ENCODE measurements at regions not wholly inside any gene's neighbourhood (a gene's known extent, or its start where the extent isn't known, plus 50 kb on each side); places are given as distances from the start of the nearest gene placed in this dataset.

GRCh38 chr13:62779161-62779560 is 1363.5 kb upstream of the PCDH20 start:
- Histone ChIP-seq H3K27ac (ENCODE audit: insufficient read depth, low read depth, low read length) (no peak overlapping the region), H3K36me3 (ENCODE audit: control insufficient read depth in 2 of 2, extremely low read depth in 1 of 2, insufficient read depth in 2 of 2, low read length in 2 of 2) (no peaks in the 10 kb centered on the region), H3K4me2 (ENCODE audit: insufficient read depth, low read length) (no peak overlapping the region), H3K4me1 (ENCODE audit: control insufficient read depth, extremely low read depth, insufficient read depth, low read length) (no peaks in the 10 kb centered on the region), H4K20me1 (replicated peaks; ENCODE audit: control insufficient read depth, extremely low read depth, insufficient read depth, low read length) (no peaks in the 10 kb centered on the region), H3K9me3 (replicated peaks; ENCODE audit: control insufficient read depth, insufficient read depth, low read length) (peaks cover 5% of the 10 kb centered on the region), H3K27me3 (ENCODE audit: control insufficient read depth in 2 of 2, insufficient read depth in 2 of 2, low read length in 2 of 2) (no peaks in the 10 kb centered on the region), H2AFZ (ENCODE audit: low read depth, low read length) (no peak overlapping the region), H3K9me1 (replicated peaks; ENCODE audit: control insufficient read depth, extremely low read depth, insufficient read depth, low read length) (no peaks in the 10 kb centered on the region), H3K9ac (replicated peaks; ENCODE audit: extremely low read depth, insufficient read depth, low read length) (no peak overlapping the region), H3K4me3 (replicated peaks in 1 of 3; ENCODE audit: insufficient read depth in 1 of 3, low read depth in 1 of 3, low read length in 3 of 3) (no peak overlapping the region), H3K79me2 (ENCODE audit: control insufficient read depth, insufficient read depth, low read length) (no peaks in the 10 kb centered on the region)
- no TSS peak for BruUV-seq (replicated peaks)
- FAIRE-seq (no peak), DNase-seq (ENCODE audit: low read depth, low spot score) (no peak)
- intact Hi-C loops (cut with micrococcal nuclease) (no loop called here), dilution Hi-C loops (cut with MboI; ENCODE audit: extremely low pct_ligation_motif_present, low sequenced_read_pairs) (no loop called here)
- POLR2A ChIA-PET: no interaction called here
- TF ChIP-seq EZH2 (IDR thresholded peaks at IDR 0.05; ENCODE audit: borderline replicate concordance, low read depth, low read length, severe bottlenecking): no peak
- no peak for TF ChIP-seq POLR2A (IDR thresholded peaks at IDR 0.05; ENCODE audit: low read depth, low read length)
- TF ChIP-seq CTCF (IDR thresholded peaks at IDR 0.05; ENCODE audit: extremely low read depth in 1 of 2, insufficient read depth in 1 of 2, low read depth in 1 of 2, low read length in 2 of 2): no peak
- no peak for TF ChIP-seq MYC (IDR thresholded peaks at IDR 0.05; ENCODE audit: low read depth, low read length)
- TF ChIP-seq MAX (IDR thresholded peaks at IDR 0.05; ENCODE audit: insufficient read depth, insufficient read length): no peak
- TF ChIP-seq POLR2AphosphoS5 (IDR thresholded peaks at IDR 0.05; ENCODE audit: insufficient read depth, low read depth, low read length): no peak
- no peak for TF ChIP-seq JUN (IDR thresholded peaks at IDR 0.05; ENCODE audit: borderline replicate concordance, insufficient read depth, insufficient read length, low read depth)
- TF ChIP-seq FOS (IDR thresholded peaks at IDR 0.05; ENCODE audit: borderline replicate concordance, insufficient read depth, low read length): no peak
- TF ChIP-seq GATA2 (IDR thresholded peaks at IDR 0.05; ENCODE audit: insufficient read depth, insufficient read length, low read depth, low read length): no peak
- CTCF ChIA-PET: no interaction called here

Measured in endothelial cell of umbilical vein (primary cell).